ENCODE measurements at regions not wholly inside any gene's neighbourhood (a gene's known extent, or its start where the extent isn't known, plus 50 kb on each side); places are given as distances from the start of the nearest gene placed in this dataset.

- DNase-seq (ENCODE audit: low read depth), result no peak
- H3K4me3 ChIP-seq (ENCODE audit: low read length), result no peak overlapping the region
- no peak for TF ChIP-seq CTCF (conservative IDR thresholded peaks at IDR 0.05; ENCODE audit: low read depth, low read length)
Measured at GRCh38 chr3:115508562-115508961, 114.7 kb upstream of the GAP43 start.

GRCh38 chr3:115512565-115513415 is 110.5 kb upstream of the GAP43 start:
- H3K4me3 ChIP-seq (ENCODE audit: low read length), result peak overlapping the region; percentile 58
- no peak for TF ChIP-seq CTCF (conservative IDR thresholded peaks at IDR 0.05; ENCODE audit: low read depth, low read length)
- DNase-seq (ENCODE audit: low read depth), result peak; percentile 51

- no peak for DNase-seq (ENCODE audit: low read depth)
- peak overlapping the region; percentile 58 for H3K4me3 ChIP-seq (ENCODE audit: low read length)
Measured at GRCh38 chr3:115513416-115513800, 109.9 kb upstream of the GAP43 start.

GRCh38 chr3:115517457-115518050 is 105.8 kb upstream of the GAP43 start:
- no peak for DNase-seq (ENCODE audit: low read depth)
- H3K4me3 ChIP-seq (ENCODE audit: low read length), result no peak overlapping the region
- TF ChIP-seq CTCF (conservative IDR thresholded peaks at IDR 0.05; ENCODE audit: low read depth, low read length), result no peak

More at GRCh38 chr3:115513416-115513800, 109.9 kb upstream of the GAP43 start:
- TF ChIP-seq CTCF (conservative IDR thresholded peaks at IDR 0.05; ENCODE audit: low read depth, low read length), result no peak

GRCh38 chr3:115518100-115518852 is 105.0 kb upstream of the GAP43 start:
- no peak for TF ChIP-seq CTCF (conservative IDR thresholded peaks at IDR 0.05; ENCODE audit: low read depth, low read length)
- no peak overlapping the region for H3K4me3 ChIP-seq (ENCODE audit: low read length)
- peak; percentile 54 for DNase-seq (ENCODE audit: low read depth)

- no peak for TF ChIP-seq CTCF (conservative IDR thresholded peaks at IDR 0.05; ENCODE audit: low read depth, low read length)
- no peak for DNase-seq (ENCODE audit: low read depth)
- no peak overlapping the region for H3K4me3 ChIP-seq (ENCODE audit: low read length)
Measured at GRCh38 chr3:115520241-115520640, 103.1 kb upstream of the GAP43 start.
